ENCODE measurements at regions not wholly inside any gene's neighbourhood (a gene's known extent, or its start where the extent isn't known, plus 50 kb on each side); places are given as distances from the start of the nearest gene placed in this dataset.

- H2AFZ ChIP-seq (ENCODE audit: low read depth, low read length), result no peak overlapping the region
- 1% methylated on average over 10 of the region's 10 CpGs for WGBS (ENCODE audit: insufficient coverage, low coverage, missing lambda C conversion rate)
- no peaks in the 10 kb centered on the region for H3K27me3 ChIP-seq (ENCODE audit: control insufficient read depth in 2 of 2, insufficient read depth in 2 of 2, low read length in 2 of 2)
- DNase-seq (ENCODE audit: extremely low read depth in 1 of 4, low spot score in 3 of 4) (no peak), ATAC-seq (no peak), FAIRE-seq (no peak)
- intact Hi-C loops (cut with micrococcal nuclease), result no loop called here
- H3K27ac ChIP-seq (ENCODE audit: extremely low read depth, low read depth, low read length), result no peak overlapping the region
- H4K20me1 ChIP-seq (replicated peaks; ENCODE audit: control insufficient read depth, insufficient read depth, low read length), result no peaks in the 10 kb centered on the region
- no peak overlapping the region for H3K4me3 ChIP-seq
- H3K79me2 ChIP-seq (ENCODE audit: control insufficient read depth, insufficient read depth, low read length), result no peaks in the 10 kb centered on the region
- in situ Hi-C loops (cut with MboI), result no loop called here
- no peak overlapping the region for H3K4me2 ChIP-seq (ENCODE audit: insufficient read depth, low read length)
- no peak overlapping the region for H3K9ac ChIP-seq (ENCODE audit: insufficient read depth in 1 of 2, low read depth in 2 of 2, low read length in 2 of 2)
- no peaks in the 10 kb centered on the region for H3K9me1 ChIP-seq (ENCODE audit: control insufficient read depth, insufficient read depth, low read length)
- H3K4me1 ChIP-seq (replicated peaks in 1 of 2; ENCODE audit: control insufficient read depth in 2 of 2, insufficient read depth in 2 of 2, low read length in 2 of 2), result no peaks in the 10 kb centered on the region
- no TSS peak for BruUV-seq (replicated peaks)
- no peaks in the 10 kb centered on the region for H3K36me3 ChIP-seq (ENCODE audit: control insufficient read depth, insufficient read depth, low read length)
- H3K9me3 ChIP-seq (replicated peaks; ENCODE audit: control insufficient read depth, insufficient read depth, low read depth, low read length), result no peaks in the 10 kb centered on the region
- POLR2A ChIA-PET, result interaction anchor here (0.7 kb wide), 1 partner anchor 71 kb away, joined by 3 read pairs; no protein-coding TSS in a partner anchor
- CTCF ChIA-PET (ENCODE audit: low intra/inter-chr PET ratio), result no interaction called here
- TF ChIP-seq ZNF347 (CRISPR knock-in tag; IDR thresholded peaks at IDR 0.05; ENCODE audit: low read depth) (no peak), KDM1A (IDR thresholded peaks at IDR 0.05) (no peak), NELFE (IDR thresholded peaks at IDR 0.05; ENCODE audit: insufficient read depth, insufficient read length) (no peak), GATA2 (CRISPR knock-in tag; IDR thresholded peaks at IDR 0.05) (no peak), KDM5B (IDR thresholded peaks at IDR 0.05; ENCODE audit: insufficient replicate concordance, low read depth, low read length) (no peak), VEZF1 (CRISPR knock-in tag; IDR thresholded peaks at IDR 0.05) (no peak), TRIM25 (IDR thresholded peaks at IDR 0.05; ENCODE audit: borderline replicate concordance) (no peak), HDAC2 (IDR thresholded peaks at IDR 0.05) (no peak), L3MBTL2 (IDR thresholded peaks at IDR 0.05) (no peak), ZNF41 (CRISPR knock-in tag; conservative IDR thresholded peaks at IDR 0.05) (no peak), DPF2 (IDR thresholded peaks at IDR 0.05) (no peak), ZNF518B (CRISPR knock-in tag; IDR thresholded peaks at IDR 0.05) (no peak), CHD4 (IDR thresholded peaks at IDR 0.05; ENCODE audit: insufficient read depth, insufficient replicate concordance, low read depth, low read length, poor library complexity, severe bottlenecking) (no peak), HDAC6 (IDR thresholded peaks at IDR 0.05; ENCODE audit: low read depth, low read length) (no peak), FIP1L1 (IDR thresholded peaks at IDR 0.05; ENCODE audit: low read depth, low read length, poor library complexity, severe bottlenecking) (no peak)
Observed at GRCh38 chr15:53059273-53060043, 269.3 kb upstream of the ONECUT1 start.
